ENCODE measurements at regions not wholly inside any gene's neighbourhood (a gene's known extent, or its start where the extent isn't known, plus 50 kb on each side); places are given as distances from the start of the nearest gene placed in this dataset.

GRCh38 chr21:38060533-38060932 is 144.3 kb upstream of the KCNJ6 start:
- TF ChIP-seq, protein P1, sequence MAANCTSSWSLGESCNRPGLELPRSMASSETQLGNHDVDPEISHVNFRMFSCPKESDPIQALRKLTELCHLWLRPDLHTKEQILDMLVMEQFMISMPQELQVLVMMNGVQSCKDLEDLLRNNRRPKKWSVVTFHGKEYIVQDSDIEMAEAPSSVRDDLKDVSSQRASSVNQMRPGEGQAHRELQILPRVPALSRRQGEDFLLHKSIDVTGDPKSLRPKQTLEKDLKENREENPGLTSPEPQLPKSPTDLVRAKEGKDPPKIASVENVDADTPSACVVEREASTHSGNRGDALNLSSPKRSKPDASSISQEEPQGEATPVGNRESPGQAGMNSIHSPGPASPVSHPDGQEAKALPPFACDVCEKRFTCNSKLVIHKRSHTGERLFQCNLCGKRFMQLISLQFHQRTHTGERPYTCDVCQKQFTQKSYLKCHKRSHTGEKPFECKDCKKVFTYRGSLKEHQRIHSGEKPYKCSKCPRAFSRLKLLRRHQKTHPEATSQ (tag by site-specific recombination; IDR thresholded peaks at IDR 0.05): no peak
- TF ChIP-seq ZBTB20 (tag by site-specific recombination; IDR thresholded peaks at IDR 0.05): no peak
- no peak for TF ChIP-seq HOXD13 (CRISPR knock-in tag; IDR thresholded peaks at IDR 0.05; ENCODE audit: borderline replicate concordance)
- no peak for TF ChIP-seq PRDM6 (tag by site-specific recombination; IDR thresholded peaks at IDR 0.05)
- no peak for TF ChIP-seq ZNF280C (tag by site-specific recombination; IDR thresholded peaks at IDR 0.05)
- TF ChIP-seq ZNF324 (tag by site-specific recombination; IDR thresholded peaks at IDR 0.05): no peak
- no peak for TF ChIP-seq ZNF266 (tag by site-specific recombination; IDR thresholded peaks at IDR 0.05; ENCODE audit: low read depth)
- TF ChIP-seq ZFP37 (tag by site-specific recombination; IDR thresholded peaks at IDR 0.05): no peak
- POLR2A ChIA-PET: no interaction called here

GRCh38 chr21:38067086-38067739 is 151.0 kb upstream of the KCNJ6 start:
- POLR2A ChIA-PET: no interaction called here
- no peaks in the 10 kb centered on the region for H3K36me3 ChIP-seq (ENCODE audit: control insufficient read depth in 2 of 2, insufficient read depth in 1 of 2, low read length in 2 of 2)
- CTCF ChIA-PET: no interaction called here
- no peaks in the 10 kb centered on the region for H3K4me1 ChIP-seq (ENCODE audit: control insufficient read depth, insufficient read depth, low read length)
- H3K4me3 ChIP-seq (ENCODE audit: low read depth, low read length): no peak overlapping the region
- TF ChIP-seq PRDM6 (tag by site-specific recombination; IDR thresholded peaks at IDR 0.05) (no peak), ZFP37 (tag by site-specific recombination; IDR thresholded peaks at IDR 0.05) (no peak), ZNF140 (tag by site-specific recombination; IDR thresholded peaks at IDR 0.05) (no peak)
- TF ChIP-seq, protein P2, sequence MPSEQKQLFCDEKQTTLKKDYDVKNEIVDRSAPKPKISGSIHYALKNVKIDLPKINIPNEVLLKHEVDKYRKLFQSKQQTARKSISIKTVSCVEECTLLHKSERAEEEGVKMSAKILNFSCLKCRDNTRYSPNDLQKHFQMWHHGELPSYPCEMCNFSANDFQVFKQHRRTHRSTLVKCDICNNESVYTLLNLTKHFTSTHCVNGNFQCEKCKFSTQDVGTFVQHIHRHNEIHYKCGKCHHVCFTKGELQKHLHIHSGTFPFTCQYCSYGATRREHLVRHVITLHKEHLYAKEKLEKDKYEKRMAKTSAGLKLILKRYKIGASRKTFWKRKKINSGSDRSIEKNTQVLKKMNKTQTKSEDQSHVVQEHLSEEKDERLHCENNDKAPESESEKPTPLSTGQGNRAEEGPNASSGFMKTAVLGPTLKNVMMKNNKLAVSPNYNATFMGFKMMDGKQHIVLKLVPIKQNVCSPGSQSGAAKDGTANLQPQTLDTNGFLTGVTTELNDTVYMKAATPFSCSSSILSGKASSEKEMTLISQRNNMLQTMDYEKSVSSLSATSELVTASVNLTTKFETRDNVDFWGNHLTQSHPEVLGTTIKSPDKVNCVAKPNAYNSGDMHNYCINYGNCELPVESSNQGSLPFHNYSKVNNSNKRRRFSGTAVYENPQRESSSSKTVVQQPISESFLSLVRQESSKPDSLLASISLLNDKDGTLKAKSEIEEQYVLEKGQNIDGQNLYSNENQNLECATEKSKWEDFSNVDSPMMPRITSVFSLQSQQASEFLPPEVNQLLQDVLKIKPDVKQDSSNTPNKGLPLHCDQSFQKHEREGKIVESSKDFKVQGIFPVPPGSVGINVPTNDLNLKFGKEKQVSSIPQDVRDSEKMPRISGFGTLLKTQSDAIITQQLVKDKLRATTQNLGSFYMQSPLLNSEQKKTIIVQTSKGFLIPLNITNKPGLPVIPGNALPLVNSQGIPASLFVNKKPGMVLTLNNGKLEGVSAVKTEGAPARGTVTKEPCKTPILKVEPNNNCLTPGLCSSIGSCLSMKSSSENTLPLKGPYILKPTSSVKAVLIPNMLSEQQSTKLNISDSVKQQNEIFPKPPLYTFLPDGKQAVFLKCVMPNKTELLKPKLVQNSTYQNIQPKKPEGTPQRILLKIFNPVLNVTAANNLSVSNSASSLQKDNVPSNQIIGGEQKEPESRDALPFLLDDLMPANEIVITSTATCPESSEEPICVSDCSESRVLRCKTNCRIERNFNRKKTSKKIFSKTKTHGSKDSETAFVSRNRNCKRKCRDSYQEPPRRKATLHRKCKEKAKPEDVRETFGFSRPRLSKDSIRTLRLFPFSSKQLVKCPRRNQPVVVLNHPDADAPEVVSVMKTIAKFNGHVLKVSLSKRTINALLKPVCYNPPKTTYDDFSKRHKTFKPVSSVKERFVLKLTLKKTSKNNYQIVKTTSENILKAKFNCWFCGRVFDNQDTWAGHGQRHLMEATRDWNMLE (tag by site-specific recombination; conservative IDR thresholded peaks at IDR 0.05; ENCODE audit: low read depth): no peak
- TF ChIP-seq, protein P3, sequence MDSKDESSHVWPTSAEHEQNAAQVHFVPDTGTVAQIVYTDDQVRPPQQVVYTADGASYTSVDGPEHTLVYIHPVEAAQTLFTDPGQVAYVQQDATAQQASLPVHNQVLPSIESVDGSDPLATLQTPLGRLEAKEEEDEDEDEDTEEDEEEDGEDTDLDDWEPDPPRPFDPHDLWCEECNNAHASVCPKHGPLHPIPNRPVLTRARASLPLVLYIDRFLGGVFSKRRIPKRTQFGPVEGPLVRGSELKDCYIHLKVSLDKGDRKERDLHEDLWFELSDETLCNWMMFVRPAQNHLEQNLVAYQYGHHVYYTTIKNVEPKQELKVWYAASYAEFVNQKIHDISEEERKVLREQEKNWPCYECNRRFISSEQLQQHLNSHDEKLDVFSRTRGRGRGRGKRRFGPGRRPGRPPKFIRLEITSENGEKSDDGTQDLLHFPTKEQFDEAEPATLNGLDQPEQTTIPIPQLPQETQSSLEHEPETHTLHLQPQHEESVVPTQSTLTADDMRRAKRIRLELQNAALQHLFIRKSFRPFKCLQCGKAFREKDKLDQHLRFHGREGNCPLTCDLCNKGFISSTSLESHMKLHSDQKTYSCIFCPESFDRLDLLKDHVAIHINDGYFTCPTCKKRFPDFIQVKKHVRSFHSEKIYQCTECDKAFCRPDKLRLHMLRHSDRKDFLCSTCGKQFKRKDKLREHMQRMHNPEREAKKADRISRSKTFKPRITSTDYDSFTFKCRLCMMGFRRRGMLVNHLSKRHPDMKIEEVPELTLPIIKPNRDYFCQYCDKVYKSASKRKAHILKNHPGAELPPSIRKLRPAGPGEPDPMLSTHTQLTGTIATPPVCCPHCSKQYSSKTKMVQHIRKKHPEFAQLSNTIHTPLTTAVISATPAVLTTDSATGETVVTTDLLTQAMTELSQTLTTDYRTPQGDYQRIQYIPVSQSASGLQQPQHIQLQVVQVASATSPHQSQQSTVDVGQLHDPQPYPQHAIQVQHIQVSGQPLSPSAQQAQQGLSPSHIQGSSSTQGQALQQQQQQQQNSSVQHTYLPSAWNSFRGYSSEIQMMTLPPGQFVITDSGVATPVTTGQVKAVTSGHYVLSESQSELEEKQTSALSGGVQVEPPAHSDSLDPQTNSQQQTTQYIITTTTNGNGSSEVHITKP (tag by site-specific recombination; IDR thresholded peaks at IDR 0.05): 0 out of 2 replicates have a peak, but pooled peaks have one; percentile 17
- H3K27ac ChIP-seq (ENCODE audit: extremely low read depth, low read depth, low read length): no peak overlapping the region
- no peaks in the 10 kb centered on the region; the same call in 1 of the 2 replicates for H3K9me3 ChIP-seq (ENCODE audit: control insufficient read depth, insufficient read depth, low read depth, low read length)

More at GRCh38 chr21:38060533-38060932, 144.3 kb upstream of the KCNJ6 start:
- Histone ChIP-seq H3K4me3 (ENCODE audit: low read depth, low read length) (no peak overlapping the region), H3K4me1 (ENCODE audit: control insufficient read depth, insufficient read depth, low read length) (no peaks in the 10 kb centered on the region), H3K27ac (ENCODE audit: extremely low read depth, low read depth, low read length) (no peak overlapping the region), H3K36me3 (ENCODE audit: control insufficient read depth in 2 of 2, insufficient read depth in 1 of 2, low read length in 2 of 2) (no peaks in the 10 kb centered on the region), H3K9me3 (ENCODE audit: control insufficient read depth, insufficient read depth, low read depth, low read length) (no peaks in the 10 kb centered on the region; the same call in 1 of the 2 replicates)
- CTCF ChIA-PET: interaction anchor here (1.3 kb wide), 1 partner anchor 66 kb away, joined by 5 read pairs; no protein-coding TSS in a partner anchor
